SK-N-MC (cell line): ENCODE measurements at regions not wholly inside any gene's neighbourhood (a gene's known extent, or its start where the extent isn't known, plus 50 kb on each side); places are given as distances from the start of the nearest gene placed in this dataset.

Experiments used
- EZH2 ChIP-seq: fragments of 200-600 bp; sonication (generic); IDR thresholded peaks from one replicate; pipeline ENCODE4 v1.6.1; 2017; ENCODE audit warnings: antibody characterized with exemption
- FOXP2 ChIP-seq: optimal IDR thresholded peaks from 2 replicates; pipeline ENCODE3; 2011; ENCODE audit warnings: mild to moderate bottlenecking, moderate library complexity; ENCODE audit not compliant: insufficient read depth; ENCODE audit errors: extremely low read length, control extremely low read depth
- POLR2AphosphoS5 ChIP-seq: IDR thresholded peaks from 2 replicates; pipeline ENCODE4 v1.6.1; 2012; ENCODE audit warnings: mild to moderate bottlenecking, low read depth, low read length, borderline replicate concordance

- TF ChIP-seq EZH2 (no peak), POLR2AphosphoS5 (no peak), FOXP2 (no peak)
Measured at GRCh38 chr2:125070726-125071505, 1045.8 kb downstream of the CNTNAP5 start.
